ENCODE measurements at regions not wholly inside any gene's neighbourhood (a gene's known extent, or its start where the extent isn't known, plus 50 kb on each side); places are given as distances from the start of the nearest gene placed in this dataset.

- Histone ChIP-seq H2BK120ac (replicated peaks; ENCODE audit: low read depth, low read length) (no peak overlapping the region), H3K36me3 (ENCODE audit: control insufficient read depth in 2 of 4, insufficient read depth in 4 of 4, low read length in 3 of 4) (no peaks in the 10 kb centered on the region), H2AK5ac (ENCODE audit: low read depth, low read length) (no peak overlapping the region), H2BK5ac (ENCODE audit: low read depth, low read length) (no peak overlapping the region), H3K23me2 (ENCODE audit: low read depth, low read length) (no peaks in the 10 kb centered on the region), H3K27ac (ENCODE audit: low read depth, low read length) (no peak overlapping the region), H4K20me1 (replicated peaks in 1 of 2; ENCODE audit: control insufficient read depth in 1 of 2, insufficient read depth in 2 of 2, low read length in 2 of 2) (no peaks in the 10 kb centered on the region), H4K5ac (ENCODE audit: insufficient read length, low read depth, low read length) (no peak overlapping the region), H3K18ac (ENCODE audit: extremely low read depth, low read length) (no peak overlapping the region), H4K91ac (replicated peaks; ENCODE audit: insufficient read length, low read length) (no peak overlapping the region), H3K79me1 (ENCODE audit: low read depth, low read length) (no peaks in the 10 kb centered on the region), H3K4me3 (ENCODE audit: extremely low read depth in 1 of 4, insufficient read depth in 2 of 4, low read depth in 3 of 4, low read length in 4 of 4) (no peak overlapping the region), H2BK15ac (ENCODE audit: low read length) (no peak overlapping the region), H2BK12ac (ENCODE audit: low read depth, low read length) (no peak overlapping the region), H3K56ac (replicated peaks; ENCODE audit: insufficient read length, low read depth, low read length) (no peak overlapping the region), H3K27me3 (replicated peaks in 1 of 4; ENCODE audit: control insufficient read depth in 3 of 4, extremely low read depth in 1 of 4, insufficient read depth in 3 of 4, low read length in 3 of 4) (no peaks in the 10 kb centered on the region), H2BK20ac (ENCODE audit: low read length) (no peak overlapping the region), H2AFZ (ENCODE audit: low read length) (no peak overlapping the region), H3K14ac (ENCODE audit: insufficient read length) (no peak overlapping the region), H3K79me2 (ENCODE audit: control insufficient read depth in 1 of 2, insufficient read depth in 2 of 2, low read length in 2 of 2) (no peaks in the 10 kb centered on the region), H3K23ac (ENCODE audit: insufficient read length) (no peak overlapping the region), H3K9me3 (ENCODE audit: insufficient read depth in 2 of 2, low read depth in 1 of 2, low read length in 1 of 2) (no peaks in the 10 kb centered on the region), H3K4me2 (ENCODE audit: insufficient read depth in 1 of 2, low read depth in 2 of 2, low read length in 2 of 2) (no peak overlapping the region), H3K4me1 (replicated peaks in 1 of 4; ENCODE audit: control insufficient read depth in 3 of 4, insufficient read depth in 4 of 4, low read length in 3 of 4) (no peaks in the 10 kb centered on the region), H4K8ac (ENCODE audit: extremely low read depth, insufficient read depth, low read length) (no peak overlapping the region), H3K9ac (replicated peaks in 1 of 4; ENCODE audit: extremely low read depth in 1 of 4, low read depth in 3 of 4, low read length in 3 of 4) (no peak overlapping the region), H3K4ac (replicated peaks; ENCODE audit: insufficient read length, low read depth, low read length) (no peak overlapping the region)
- no peak for FAIRE-seq
- no peak for DNase-seq (ENCODE audit: low read depth in 1 of 2, low spot score in 2 of 2)
- 86% methylated on average over 3 of the region's 3 CpGs; no CpG with 5 or more reads in 1 of the 2 experiments for WGBS, 2 experiments (ENCODE audit: extremely low coverage in 1 of 2, insufficient coverage in 1 of 2, insufficient read length in 1 of 2, insufficient replicate concordance in 2 of 2, low coverage in 1 of 2, low lambda C conversion rate in 2 of 2, missing lambda C conversion rate in 1 of 2)
- ChIA-PET POLR2A (ENCODE audit: partially characterized antibody) (no interaction called here), CTCF (ENCODE audit: partially characterized antibody) (interaction anchor here (2.2 kb wide), 1 partner anchor 8 kb away, joined by 5 read pairs; no protein-coding TSS in a partner anchor)
- TF ChIP-seq POLR2A (IDR thresholded peaks at IDR 0.05; ENCODE audit: control extremely low read depth in 1 of 2, low read depth in 2 of 2, low read length in 2 of 2) (no peak), NANOG (IDR thresholded peaks at IDR 0.05; ENCODE audit: insufficient read depth, low read depth, low read length, poor library complexity, severe bottlenecking) (no peak), USF2 (IDR thresholded peaks at IDR 0.05; ENCODE audit: low read length) (no peak), ATF2 (IDR thresholded peaks at IDR 0.05; ENCODE audit: low read length) (no peak), RFX5 (IDR thresholded peaks at IDR 0.05; ENCODE audit: borderline replicate concordance, low read depth, low read length) (no peak), RBBP5 (IDR thresholded peaks at IDR 0.05; ENCODE audit: borderline replicate concordance, low read depth, low read length) (no peak), HDAC6 (IDR thresholded peaks at IDR 0.05; ENCODE audit: low read depth, low read length) (no peak)
Measured at GRCh38 chr5:103427326-103427725, 135.3 kb downstream of the NUDT12 start.
